ENCODE measurements at regions not wholly inside any gene's neighbourhood (a gene's known extent, or its start where the extent isn't known, plus 50 kb on each side); places are given as distances from the start of the nearest gene placed in this dataset.

DNA sequence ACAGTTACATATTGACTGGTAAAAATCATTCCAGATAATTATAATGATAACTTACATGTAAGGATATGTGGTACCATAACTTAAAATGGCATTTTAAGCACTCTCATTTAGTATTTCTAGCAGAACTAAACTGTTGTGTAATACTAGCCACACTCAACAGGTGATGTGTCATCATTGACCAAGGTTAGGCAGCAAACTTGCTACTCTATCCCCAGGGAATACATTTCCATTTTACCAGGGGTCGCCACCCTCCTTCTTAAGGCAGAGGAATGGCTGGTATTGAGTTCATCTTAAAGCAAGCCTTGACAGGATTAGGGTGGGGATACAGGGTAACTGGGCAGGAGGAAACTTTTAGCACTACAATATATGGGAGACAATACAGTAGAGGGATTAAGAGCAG lies 259.8 kb upstream of the CAMK1G start:
- TF ChIP-seq, protein P1, sequence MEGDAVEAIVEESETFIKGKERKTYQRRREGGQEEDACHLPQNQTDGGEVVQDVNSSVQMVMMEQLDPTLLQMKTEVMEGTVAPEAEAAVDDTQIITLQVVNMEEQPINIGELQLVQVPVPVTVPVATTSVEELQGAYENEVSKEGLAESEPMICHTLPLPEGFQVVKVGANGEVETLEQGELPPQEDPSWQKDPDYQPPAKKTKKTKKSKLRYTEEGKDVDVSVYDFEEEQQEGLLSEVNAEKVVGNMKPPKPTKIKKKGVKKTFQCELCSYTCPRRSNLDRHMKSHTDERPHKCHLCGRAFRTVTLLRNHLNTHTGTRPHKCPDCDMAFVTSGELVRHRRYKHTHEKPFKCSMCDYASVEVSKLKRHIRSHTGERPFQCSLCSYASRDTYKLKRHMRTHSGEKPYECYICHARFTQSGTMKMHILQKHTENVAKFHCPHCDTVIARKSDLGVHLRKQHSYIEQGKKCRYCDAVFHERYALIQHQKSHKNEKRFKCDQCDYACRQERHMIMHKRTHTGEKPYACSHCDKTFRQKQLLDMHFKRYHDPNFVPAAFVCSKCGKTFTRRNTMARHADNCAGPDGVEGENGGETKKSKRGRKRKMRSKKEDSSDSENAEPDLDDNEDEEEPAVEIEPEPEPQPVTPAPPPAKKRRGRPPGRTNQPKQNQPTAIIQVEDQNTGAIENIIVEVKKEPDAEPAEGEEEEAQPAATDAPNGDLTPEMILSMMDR (IDR thresholded peaks at IDR 0.05) = no peak
- TF ChIP-seq POLR2AphosphoS5 (IDR thresholded peaks at IDR 0.05; ENCODE audit: low read depth, low read length) = no peak
